Left ventricle myocardium inferior (tissue), 1 donor: ENCODE measurements at regions not wholly inside any gene's neighbourhood (a gene's known extent, or its start where the extent isn't known, plus 50 kb on each side); places are given as distances from the start of the nearest gene placed in this dataset.

Experiments used
- DNase-seq: peaks from one replicate; pipeline ENCODE4 v3.0.0-alpha.2; 2020
- H3K27ac ChIP-seq: fragments of 200-600 bp; replicated peaks from 2 replicates; pipeline ENCODE4 v1.8.0; 2021
- H3K27me3 ChIP-seq: fragments of 200-600 bp; 2 replicates; pipeline ENCODE4 v1.8.0; 2021; ENCODE audit warnings: low read depth
- H3K36me3 ChIP-seq: fragments of 200-600 bp; 2 replicates; pipeline ENCODE4 v1.8.0; 2021
- H3K4me1 ChIP-seq: fragments of 200-600 bp; 2 replicates; pipeline ENCODE4 v1.8.0; 2021
- H3K4me3 ChIP-seq: fragments of 200-600 bp; 2 replicates; pipeline ENCODE4 v1.8.0; 2021; ENCODE audit warnings: mild to moderate bottlenecking, moderate library complexity
- H3K9me3 ChIP-seq: fragments of 200-600 bp; replicated peaks from 2 replicates; pipeline ENCODE4 v1.8.0; 2021
- intact Hi-C: fragments of 100-400 bp; cut with micrococcal nuclease; formaldehyde crosslinking; loops from one replicate; pipeline ENCODE4 v1.11.0; 2022
- TF ChIP-seq, protein P1 (sequence below): fragments of 200-600 bp; IDR thresholded peaks from 2 replicates; pipeline ENCODE4 v1.8.0; 2021; ENCODE audit warnings: antibody characterized with exemption, mild to moderate bottlenecking, borderline replicate concordance
- donor health status: DM: no; HTN: yes; CAD: no; lungs with severe emphysema.

DNA sequence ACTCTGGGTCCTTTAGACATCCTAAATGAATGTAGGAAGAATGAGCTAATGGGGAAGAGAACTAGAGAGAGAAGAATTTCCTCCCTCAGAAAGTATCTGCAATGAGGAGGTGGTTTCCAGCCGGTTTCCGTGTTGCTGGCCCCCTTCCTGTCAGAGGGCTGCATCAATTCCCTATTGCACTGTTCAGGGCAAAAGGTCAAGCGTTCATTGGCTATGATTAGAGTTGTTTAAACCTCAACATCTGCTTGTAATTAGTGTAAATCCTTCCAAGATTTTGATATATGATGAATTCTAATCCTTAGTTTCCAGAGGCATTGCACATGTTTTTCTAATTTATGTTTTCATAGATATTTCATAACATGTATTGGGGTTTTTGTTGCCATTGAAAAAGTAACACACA, 107.3 kb upstream of the SGCE start:
- no peaks in the 10 kb centered on the region for H3K27me3 ChIP-seq
- no peaks in the 10 kb centered on the region for H3K36me3 ChIP-seq
- TF ChIP-seq, protein P1, sequence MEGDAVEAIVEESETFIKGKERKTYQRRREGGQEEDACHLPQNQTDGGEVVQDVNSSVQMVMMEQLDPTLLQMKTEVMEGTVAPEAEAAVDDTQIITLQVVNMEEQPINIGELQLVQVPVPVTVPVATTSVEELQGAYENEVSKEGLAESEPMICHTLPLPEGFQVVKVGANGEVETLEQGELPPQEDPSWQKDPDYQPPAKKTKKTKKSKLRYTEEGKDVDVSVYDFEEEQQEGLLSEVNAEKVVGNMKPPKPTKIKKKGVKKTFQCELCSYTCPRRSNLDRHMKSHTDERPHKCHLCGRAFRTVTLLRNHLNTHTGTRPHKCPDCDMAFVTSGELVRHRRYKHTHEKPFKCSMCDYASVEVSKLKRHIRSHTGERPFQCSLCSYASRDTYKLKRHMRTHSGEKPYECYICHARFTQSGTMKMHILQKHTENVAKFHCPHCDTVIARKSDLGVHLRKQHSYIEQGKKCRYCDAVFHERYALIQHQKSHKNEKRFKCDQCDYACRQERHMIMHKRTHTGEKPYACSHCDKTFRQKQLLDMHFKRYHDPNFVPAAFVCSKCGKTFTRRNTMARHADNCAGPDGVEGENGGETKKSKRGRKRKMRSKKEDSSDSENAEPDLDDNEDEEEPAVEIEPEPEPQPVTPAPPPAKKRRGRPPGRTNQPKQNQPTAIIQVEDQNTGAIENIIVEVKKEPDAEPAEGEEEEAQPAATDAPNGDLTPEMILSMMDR: no peak
- H3K27ac ChIP-seq: no peak overlapping the region
- no peak overlapping the region for H3K4me3 ChIP-seq
- intact Hi-C loops: no loop called here
- H3K9me3 ChIP-seq: peaks cover 8% of the 10 kb centered on the region
- H3K4me1 ChIP-seq: no peaks in the 10 kb centered on the region
- no peak for DNase-seq

DNA sequence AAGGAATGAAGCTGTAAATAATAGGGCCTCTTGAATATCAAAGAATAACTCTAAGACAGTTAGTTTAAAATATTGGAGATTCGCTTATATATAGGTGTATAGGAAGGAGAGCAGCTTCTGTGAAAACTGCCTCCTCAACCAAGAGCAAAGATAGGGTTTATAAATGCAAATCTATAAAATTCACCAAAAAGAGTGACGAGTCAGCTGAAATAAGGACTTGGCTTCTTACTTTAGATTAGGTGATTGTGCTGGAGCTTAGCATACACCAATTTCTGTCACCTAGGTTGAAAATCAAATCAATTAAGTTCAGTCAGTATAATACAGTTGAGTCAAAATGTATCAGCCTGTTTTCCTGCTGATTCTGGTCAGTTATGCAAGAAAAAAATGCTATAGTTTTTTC, 113.8 kb upstream of the SGCE start:
- intact Hi-C loops: no loop called here
- no peak overlapping the region for H3K27ac ChIP-seq
- TF ChIP-seq, protein P1: no peak
- no peaks in the 10 kb centered on the region for H3K36me3 ChIP-seq
- H3K9me3 ChIP-seq: no peaks in the 10 kb centered on the region
- no peak overlapping the region for H3K4me3 ChIP-seq
- no peaks in the 10 kb centered on the region for H3K27me3 ChIP-seq
- DNase-seq: no peak
- H3K4me1 ChIP-seq: no peaks in the 10 kb centered on the region

DNA sequence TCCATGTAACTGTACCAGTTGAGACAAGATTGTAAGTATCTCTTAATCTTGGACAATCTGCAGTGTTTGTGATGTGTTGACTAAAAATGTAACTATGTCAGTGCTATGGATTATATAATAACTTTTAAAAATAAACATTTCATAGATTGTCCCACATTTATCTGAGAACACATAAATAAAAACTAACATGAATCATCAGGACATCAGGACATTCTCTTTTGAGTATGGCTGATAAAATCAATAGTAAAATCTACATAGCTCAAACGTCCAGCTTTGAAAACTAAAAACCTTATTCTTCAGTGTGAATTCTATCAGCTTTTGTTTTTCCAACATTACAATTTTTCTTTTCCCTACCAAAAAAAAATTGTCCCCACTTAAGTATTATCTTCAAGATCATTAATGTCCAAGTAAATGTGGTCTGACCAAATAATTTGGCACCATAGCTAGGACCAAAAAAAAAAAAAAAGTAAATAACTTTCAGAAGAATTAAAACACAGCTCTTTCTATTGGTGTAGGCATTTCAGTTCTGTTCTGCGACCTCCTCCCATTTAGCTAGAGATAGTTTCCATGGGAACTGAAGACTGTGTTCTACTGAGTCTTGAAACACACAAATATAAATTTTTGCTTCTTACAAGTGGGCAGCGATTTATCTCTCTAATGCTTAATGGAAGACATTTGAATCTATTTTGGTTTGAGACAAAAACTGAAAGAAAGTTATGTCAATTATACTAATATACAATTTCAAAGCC, 123.0 kb upstream of the SGCE start:
- DNase-seq: no peak
- Histone ChIP-seq H3K27ac (no peak overlapping the region), H3K4me3 (no peak overlapping the region), H3K27me3 (no peaks in the 10 kb centered on the region), H3K36me3 (no peaks in the 10 kb centered on the region), H3K9me3 (no peaks in the 10 kb centered on the region), H3K4me1 (no peaks in the 10 kb centered on the region)
- intact Hi-C loops: no loop called here
- TF ChIP-seq, protein P1: no peak

DNA sequence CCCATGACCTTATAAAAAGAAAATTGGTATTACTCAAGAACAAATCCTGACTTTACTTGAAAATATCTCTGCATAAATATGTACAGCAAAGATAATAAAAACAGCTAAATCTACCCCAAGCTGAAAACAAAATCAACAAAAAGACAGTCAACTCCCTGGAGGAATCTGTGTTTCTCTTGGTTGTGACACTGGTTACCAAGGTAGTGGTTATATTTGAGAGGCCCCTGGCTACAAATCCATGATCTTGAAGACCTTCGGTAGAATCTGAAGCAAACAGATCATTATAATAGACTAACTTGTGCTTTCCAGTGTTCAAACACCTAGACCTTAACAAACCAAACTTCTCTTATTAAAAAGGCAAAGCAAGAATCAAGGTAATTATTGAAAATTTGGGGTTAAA, 123.9 kb upstream of the SGCE start:
- no peaks in the 10 kb centered on the region for H3K27me3 ChIP-seq
- peaks cover under 1% of the 10 kb centered on the region for H3K9me3 ChIP-seq
- H3K4me1 ChIP-seq: no peaks in the 10 kb centered on the region
- intact Hi-C loops: no loop called here
- no peak for DNase-seq
- TF ChIP-seq, protein P1: no peak
- no peak overlapping the region for H3K4me3 ChIP-seq
- no peak overlapping the region for H3K27ac ChIP-seq
- H3K36me3 ChIP-seq: no peaks in the 10 kb centered on the region

DNA sequence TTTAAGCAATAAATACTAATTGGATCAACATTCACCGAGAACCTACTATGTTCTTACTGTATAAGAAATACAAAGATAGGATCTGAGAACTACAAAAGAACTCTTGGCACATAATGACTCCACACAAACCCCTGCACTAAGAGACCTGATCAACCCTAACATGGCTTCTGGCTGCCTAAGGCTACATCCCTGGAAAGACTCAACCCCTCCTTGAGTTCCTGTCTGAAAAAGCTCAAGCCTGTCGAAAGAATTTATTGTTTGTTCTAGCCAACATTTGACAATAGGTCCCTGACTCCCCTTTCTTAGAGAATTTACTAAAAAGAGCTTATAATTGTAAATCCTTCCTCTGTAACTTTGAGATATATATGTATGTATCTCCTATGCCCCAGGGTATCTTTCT, 125.3 kb upstream of the SGCE start:
- H3K27me3 ChIP-seq: no peaks in the 10 kb centered on the region
- H3K4me3 ChIP-seq: no peak overlapping the region
- H3K36me3 ChIP-seq: no peaks in the 10 kb centered on the region
- H3K9me3 ChIP-seq: peaks cover 14% of the 10 kb centered on the region
- H3K27ac ChIP-seq: no peak overlapping the region
- intact Hi-C loops: no loop called here
- TF ChIP-seq, protein P1: no peak
- DNase-seq: no peak
- H3K4me1 ChIP-seq: no peaks in the 10 kb centered on the region
